ENCODE measurements at regions not wholly inside any gene's neighbourhood (a gene's known extent, or its start where the extent isn't known, plus 50 kb on each side); places are given as distances from the start of the nearest gene placed in this dataset.

- DNase-seq: no peak
These were observed 84.9 kb downstream of the C11orf91 start for GRCh38 chr11:33615751-33616150.

GRCh38 chr11:33613404-33613803 is 87.2 kb downstream of the C11orf91 start:
- no peak for DNase-seq

- DNase-seq: no peak
These were observed 89.7 kb downstream of the C11orf91 start for GRCh38 chr11:33610903-33611302.

- DNase-seq: no peak
These were observed 92.2 kb downstream of the C11orf91 start for GRCh38 chr11:33608386-33608785.

- no peak for DNase-seq
These were observed 93.9 kb downstream of the C11orf91 start for GRCh38 chr11:33606762-33607161.

GRCh38 chr11:33605703-33606102 is 94.9 kb downstream of the C11orf91 start:
- no peak for DNase-seq

- no peak for DNase-seq
These were observed 102.1 kb downstream of the C11orf91 start for GRCh38 chr11:33598426-33599069.

GRCh38 chr11:33594188-33594587 is 106.4 kb downstream of the C11orf91 start:
- no peak for DNase-seq

- no peak for DNase-seq
These were observed 110.2 kb downstream of the C11orf91 start for GRCh38 chr11:33590441-33590840.

GRCh38 chr11:33588056-33588455 is 112.6 kb downstream of the C11orf91 start:
- DNase-seq: no peak

- no peak for DNase-seq
These were observed 114.9 kb downstream of the C11orf91 start for GRCh38 chr11:33585586-33586209.

- no peak for DNase-seq
These were observed 117.8 kb downstream of the C11orf91 start for GRCh38 chr11:33582636-33583325.

GRCh38 chr11:33579101-33579500 is 121.5 kb downstream of the C11orf91 start:
- DNase-seq: no peak

- no peak for DNase-seq
These were observed 123.4 kb downstream of the C11orf91 start for GRCh38 chr11:33577204-33577603.

- DNase-seq: no peak
These were observed 125.3 kb downstream of the C11orf91 start for GRCh38 chr11:33575311-33575710.

GRCh38 chr11:33574331-33574730 is 126.3 kb downstream of the C11orf91 start:
- no peak for DNase-seq

GRCh38 chr11:33569333-33569732 is 131.3 kb downstream of the C11orf91 start:
- no peak for DNase-seq

- DNase-seq: no peak
These were observed 133.6 kb downstream of the C11orf91 start for GRCh38 chr11:33567004-33567403.

- no peak for DNase-seq
These were observed 135.7 kb downstream of the C11orf91 start for GRCh38 chr11:33564856-33565453.

GRCh38 chr11:33560729-33561128 is 139.9 kb downstream of the C11orf91 start:
- DNase-seq: no peak

- no peak for DNase-seq
These were observed 141.1 kb downstream of the C11orf91 start for GRCh38 chr11:33559567-33559966.

GRCh38 chr11:33558097-33558496 is 142.5 kb downstream of the C11orf91 start:
- no peak for DNase-seq

- DNase-seq: no peak
These were observed 143.4 kb downstream of the C11orf91 start for GRCh38 chr11:33557201-33557600.

GRCh38 chr11:33554219-33554618 is 146.4 kb downstream of the C11orf91 start:
- DNase-seq: no peak

All from CD4-positive, alpha-beta T cell treated with Interleukin-10 for 1 hour (primary cell).